Mesodermal cell (in vitro differentiated cells): ENCODE measurements at regions not wholly inside any gene's neighbourhood (a gene's known extent, or its start where the extent isn't known, plus 50 kb on each side); places are given as distances from the start of the nearest gene placed in this dataset.
A peak's percentile ranks its signal among the peaks of the same experiment; 100 is the strongest.

ENCODE experiments used
- H3K27ac ChIP-seq: 2 replicates; pipeline ENCODE4 v1.7.0; 2013; ENCODE audit warnings: mild to moderate bottlenecking, low read depth, low read length, moderate library complexity; ENCODE audit not compliant: severe bottlenecking
- H3K36me3 ChIP-seq: 2 replicates; pipeline ENCODE4 v1.7.1; 2013; ENCODE audit warnings: mild to moderate bottlenecking, low read length, moderate library complexity; ENCODE audit not compliant: control insufficient read depth, insufficient read depth
- H3K4me1 ChIP-seq: one replicate; pipeline ENCODE4 v1.7.1; 2013; ENCODE audit warnings: mild to moderate bottlenecking, low read length; ENCODE audit not compliant: insufficient read depth, control insufficient read depth, poor library complexity, severe bottlenecking
- H3K4me3 ChIP-seq: 2 replicates; pipeline ENCODE4 v1.7.0; 2013; ENCODE audit warnings: low read length, control low read depth, mild to moderate bottlenecking; ENCODE audit not compliant: insufficient read depth, poor library complexity, severe bottlenecking; ENCODE audit errors: extremely low read depth
- H3K9me3 ChIP-seq: 2 replicates; pipeline ENCODE4 v1.7.1; 2013; ENCODE audit warnings: mild to moderate bottlenecking, low read length, moderate library complexity; ENCODE audit not compliant: control insufficient read depth
- WGBS, 2 experiments: methylation state at CpG; one replicate each; pipeline ENCODE4 v1.1.5; 2013; ENCODE audit warnings: missing lambda C conversion rate in 2 of 2; ENCODE audit not compliant: insufficient coverage in 2 of 2; 5-methylcytosine and 5-hydroxymethylcytosine counted together

DNA sequence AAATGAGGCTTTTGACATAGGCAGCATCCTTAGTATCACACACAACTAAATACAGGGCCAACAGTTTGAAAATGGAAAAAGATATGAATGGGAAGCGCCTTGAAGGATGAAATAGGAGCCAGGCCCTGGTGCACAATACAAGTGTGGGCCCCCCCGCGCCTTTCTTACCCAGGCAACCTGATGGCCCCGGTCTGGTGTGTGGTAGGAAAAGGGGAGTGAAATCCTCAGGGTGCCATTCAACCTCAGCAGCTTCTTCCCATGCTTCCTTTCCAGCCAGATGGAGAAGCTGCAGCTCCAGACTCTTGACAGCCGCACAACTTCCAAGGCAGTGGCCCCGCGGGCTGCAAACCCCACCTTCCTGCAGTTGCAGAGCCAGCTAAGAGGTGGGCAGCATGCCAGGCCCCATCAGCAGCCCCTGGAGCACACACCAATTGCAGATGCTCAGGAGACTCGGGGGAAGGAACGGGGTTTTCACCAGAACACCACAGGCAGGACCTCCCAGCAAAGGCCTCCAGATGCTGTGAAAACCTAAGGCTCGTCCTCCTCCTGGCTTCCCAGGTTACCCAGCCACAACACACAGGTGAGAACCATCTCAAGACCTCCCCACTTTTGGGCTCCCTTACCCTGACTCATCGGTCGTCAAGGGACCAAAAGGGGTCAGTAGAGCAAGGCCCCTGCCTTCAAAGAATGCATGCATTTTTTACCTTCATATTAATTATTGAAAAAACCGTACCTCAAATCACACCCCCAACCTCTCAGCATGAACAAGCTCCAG lies 101.6 kb downstream of the CPN2 start:
- 75 to 79% methylated on average over 9 to 11 of the region's 13 CpGs for WGBS, 2 experiments
- H3K9me3 ChIP-seq: no peaks in the 10 kb centered on the region
- no peaks in the 10 kb centered on the region for H3K36me3 ChIP-seq
- no peak overlapping the region for H3K4me3 ChIP-seq
- no peak overlapping the region for H3K27ac ChIP-seq
- peaks cover 5% of the 10 kb centered on the region for H3K4me1 ChIP-seq

DNA sequence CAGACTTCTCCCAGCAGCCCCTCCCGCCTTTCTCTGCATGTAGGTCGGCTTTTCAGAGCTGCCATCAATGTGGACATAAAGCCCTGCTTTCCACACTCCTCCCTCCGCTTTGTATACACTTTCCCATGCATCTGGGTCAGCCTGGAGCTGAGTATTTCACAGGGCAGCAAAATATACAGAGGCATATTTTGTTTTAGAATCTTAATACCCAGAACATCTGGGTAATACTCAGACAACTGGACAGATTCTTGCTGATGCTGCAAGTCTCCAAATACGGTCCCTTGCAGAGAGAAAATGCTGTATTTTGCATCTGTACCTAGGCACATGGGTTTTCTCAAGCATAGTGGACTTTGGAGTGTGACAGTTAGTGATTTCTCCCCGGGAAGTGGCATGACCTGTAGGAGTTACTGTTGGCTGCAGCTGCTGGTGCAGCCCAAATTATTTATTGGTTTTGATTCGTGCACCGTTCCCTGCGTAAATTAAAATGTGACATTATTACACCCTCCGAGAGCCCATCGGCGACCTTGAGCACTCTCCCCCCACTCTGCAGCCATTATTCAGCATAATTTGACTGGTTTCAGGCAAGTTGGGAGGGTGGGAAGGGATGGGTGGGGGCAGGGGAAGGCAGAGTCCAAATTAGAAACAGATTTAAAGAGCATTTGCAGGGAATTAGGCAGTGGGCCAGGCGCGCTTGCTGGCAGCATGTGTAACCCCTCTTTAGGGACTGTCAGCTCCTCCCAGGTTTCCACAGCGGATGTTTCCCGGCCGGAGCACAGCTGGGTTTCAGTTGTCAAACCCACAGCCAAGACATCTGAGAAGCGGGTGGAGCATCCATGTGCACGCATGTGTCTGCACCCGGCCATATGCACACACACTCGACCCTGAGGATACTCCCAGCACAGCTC lies 100.8 kb downstream of the CPN2 start:
- Histone ChIP-seq H3K27ac (no peak overlapping the region), H3K4me3 (no peak overlapping the region), H3K4me1 (peaks cover 8% of the 10 kb centered on the region), H3K9me3 (no peaks in the 10 kb centered on the region), H3K36me3 (no peaks in the 10 kb centered on the region)
- 82 to 86% methylated on average over 9 to 17 of the region's 20 CpGs for WGBS, 2 experiments

- H3K36me3 ChIP-seq: no peaks in the 10 kb centered on the region
- WGBS, 2 experiments: 92 to 96% methylated on average over 8 of the region's 10 CpGs
- H3K4me1 ChIP-seq: peaks cover 10% of the 10 kb centered on the region
- no peaks in the 10 kb centered on the region for H3K9me3 ChIP-seq
- no peak overlapping the region for H3K27ac ChIP-seq
- no peak overlapping the region for H3K4me3 ChIP-seq
Observed at GRCh38 chr3:194251007-194251406, 100.1 kb downstream of the CPN2 start.

- Histone ChIP-seq H3K27ac (no peak overlapping the region), H3K4me1 (peaks cover 10% of the 10 kb centered on the region), H3K9me3 (no peaks in the 10 kb centered on the region), H3K36me3 (no peaks in the 10 kb centered on the region), H3K4me3 (no peak overlapping the region)
- WGBS, 2 experiments: 73 to 93% methylated on average over 4 to 5 of the region's 6 CpGs
Observed at GRCh38 chr3:194251461-194251860, 99.7 kb downstream of the CPN2 start.

- Histone ChIP-seq H3K4me1 (peaks cover 10% of the 10 kb centered on the region), H3K9me3 (no peaks in the 10 kb centered on the region), H3K36me3 (no peaks in the 10 kb centered on the region), H3K27ac (no peak overlapping the region), H3K4me3 (no peak overlapping the region)
- WGBS, 2 experiments: 94 to 97% methylated on average over 16 to 17 of the region's 18 CpGs
Observed at GRCh38 chr3:194251891-194252560, 99.1 kb downstream of the CPN2 start.

DNA sequence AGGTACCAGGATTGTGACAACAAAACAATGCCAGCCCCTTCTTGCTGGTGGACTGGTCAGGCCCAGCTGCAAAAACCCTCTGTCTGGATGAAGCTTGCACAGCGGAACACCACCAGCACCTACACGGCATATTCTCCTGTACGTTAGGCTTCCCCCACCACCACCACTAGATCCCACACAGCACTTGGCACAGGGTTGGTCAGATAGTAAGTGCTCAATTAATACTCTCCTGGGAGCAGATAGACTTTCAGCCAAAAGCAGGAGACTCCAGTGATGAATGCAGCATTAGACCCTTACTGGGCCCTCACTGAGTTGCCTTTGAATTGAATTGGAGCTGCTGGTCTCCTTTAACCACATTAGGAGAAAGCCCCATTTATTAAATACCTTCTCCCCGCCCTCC lies 97.9 kb downstream of the CPN2 start:
- no peak overlapping the region for H3K4me3 ChIP-seq
- H3K27ac ChIP-seq: no peak overlapping the region
- 63 to 100% methylated on average over 2 to 3 of the region's 4 CpGs for WGBS, 2 experiments
- H3K36me3 ChIP-seq: no peaks in the 10 kb centered on the region
- H3K4me1 ChIP-seq: peaks cover 5% of the 10 kb centered on the region
- H3K9me3 ChIP-seq: peaks cover 6% of the 10 kb centered on the region

DNA sequence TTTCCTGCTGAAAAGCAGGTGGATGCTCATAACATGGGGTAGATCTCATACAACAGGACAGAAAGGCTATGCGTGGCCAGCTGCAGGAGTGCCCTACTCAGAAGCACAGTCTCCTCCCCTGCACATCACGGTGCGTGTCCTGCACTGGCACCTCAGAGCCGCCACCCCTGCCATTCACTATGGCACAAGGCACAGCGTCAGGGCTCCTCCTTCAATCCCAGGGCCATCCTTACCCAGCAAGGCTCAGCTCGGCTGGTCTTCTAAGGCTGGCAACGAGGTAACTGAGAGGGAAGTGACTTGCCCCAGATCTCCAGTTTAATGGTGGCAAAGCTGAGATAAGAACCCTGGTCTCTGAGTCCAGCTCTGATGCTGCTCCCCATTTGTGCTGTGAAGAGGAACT lies 97.1 kb downstream of the CPN2 start:
- 95 to 97% methylated on average over 5 to 6 of the region's 7 CpGs for WGBS, 2 experiments
- Histone ChIP-seq H3K4me1 (peaks cover 5% of the 10 kb centered on the region), H3K4me3 (no peak overlapping the region), H3K27ac (no peak overlapping the region), H3K9me3 (peaks cover 10% of the 10 kb centered on the region), H3K36me3 (no peaks in the 10 kb centered on the region)

- Histone ChIP-seq H3K4me1 (peaks cover 5% of the 10 kb centered on the region), H3K27ac (peak overlapping the region; percentile 1), H3K4me3 (no peak overlapping the region), H3K36me3 (no peaks in the 10 kb centered on the region), H3K9me3 (peaks cover 10% of the 10 kb centered on the region)
- WGBS, 2 experiments: 66 to 69% methylated on average over 14 to 19 of the region's 19 CpGs
Observed at GRCh38 chr3:194255252-194256039, 95.7 kb downstream of the CPN2 start.

DNA sequence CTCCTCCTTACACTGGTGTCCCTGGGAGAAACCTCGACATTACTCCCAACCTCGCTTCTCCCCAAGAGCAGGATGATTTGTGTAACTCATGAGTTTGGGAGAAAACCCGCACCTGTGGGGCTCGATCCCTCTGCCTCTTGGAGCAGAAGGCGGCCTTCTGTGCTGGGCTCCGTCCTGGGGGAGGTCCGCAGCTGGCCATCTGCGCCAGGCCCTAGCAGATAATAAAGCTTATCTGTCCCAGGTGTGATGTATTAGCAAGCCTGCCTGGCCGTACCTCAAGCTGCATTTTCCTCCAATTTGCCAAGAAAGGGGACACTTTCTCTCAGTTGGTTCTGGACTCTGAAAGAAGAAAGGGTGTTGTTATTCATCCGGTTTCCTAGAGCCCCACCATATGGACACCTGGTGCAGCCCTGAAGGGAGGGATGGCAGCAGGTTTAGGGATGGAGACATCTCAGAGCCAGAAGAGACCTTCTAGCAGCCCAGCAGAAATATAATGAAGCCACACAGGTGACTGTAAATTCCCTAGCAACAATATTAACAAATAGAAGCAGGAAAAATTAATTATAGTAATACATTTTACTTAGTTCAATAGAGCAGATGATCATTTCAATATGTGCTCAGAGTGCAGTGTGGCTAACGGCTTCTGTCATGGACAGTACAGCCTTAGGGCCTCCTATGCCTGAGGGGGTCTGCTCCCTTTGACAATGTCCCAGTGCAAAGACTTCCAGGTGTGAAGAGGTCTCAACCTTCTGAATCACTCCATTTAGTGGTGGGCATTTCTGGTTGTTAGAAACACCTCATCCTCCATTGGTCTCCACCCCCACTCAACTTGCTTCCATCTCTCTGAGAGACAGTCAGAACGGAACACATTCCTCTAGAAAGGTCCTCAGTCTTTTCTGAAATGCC lies 94.8 kb downstream of the CPN2 start:
- 93 to 98% methylated on average over 9 to 10 of the region's 12 CpGs for WGBS, 2 experiments
- Histone ChIP-seq H3K36me3 (no peaks in the 10 kb centered on the region), H3K9me3 (peaks cover 10% of the 10 kb centered on the region), H3K4me3 (no peak overlapping the region), H3K4me1 (peaks cover 5% of the 10 kb centered on the region), H3K27ac (no peak overlapping the region)
